ENCODE measurements at regions not wholly inside any gene's neighbourhood (a gene's known extent, or its start where the extent isn't known, plus 50 kb on each side); places are given as distances from the start of the nearest gene placed in this dataset.

GRCh38 chr10:128812000-128812399 lies 655.0 kb upstream of the MGMT start:
- TF ChIP-seq CTCF (IDR thresholded peaks at IDR 0.05) (no peak), POLR2A (IDR thresholded peaks at IDR 0.05) (no peak)

All from lower leg skin (tissue), 3 donors.